SU-DHL-6 (cell line): ENCODE measurements at regions not wholly inside any gene's neighbourhood (a gene's known extent, or its start where the extent isn't known, plus 50 kb on each side); places are given as distances from the start of the nearest gene placed in this dataset.

Experiments used
- CTCF ChIP-seq: fragments of 200-600 bp; sonication (generic); IDR thresholded peaks from one replicate; pipeline ENCODE4 v1.5.1; 2017; ENCODE audit warnings: antibody characterized with exemption, mild to moderate bottlenecking, low read length, moderate library complexity; ENCODE audit not compliant: insufficient read depth, poor library complexity, severe bottlenecking
- EZH2phosphoT487 ChIP-seq: fragments of 200-600 bp; sonication (generic), shearing (Covaris generic); conservative IDR thresholded peaks from 2 replicates; pipeline ENCODE4 v1.6.1; 2018; ENCODE audit warnings: mild to moderate bottlenecking, antibody characterized with exemption, low read length, moderate library complexity, mixed read lengths

GRCh38 chr15:37813306-37813705 lies 121.1 kb upstream of the TMCO5A start:
- TF ChIP-seq CTCF: no peak
- no peak for TF ChIP-seq EZH2phosphoT487
